ENCODE measurements at regions not wholly inside any gene's neighbourhood (a gene's known extent, or its start where the extent isn't known, plus 50 kb on each side); places are given as distances from the start of the nearest gene placed in this dataset.

DNA sequence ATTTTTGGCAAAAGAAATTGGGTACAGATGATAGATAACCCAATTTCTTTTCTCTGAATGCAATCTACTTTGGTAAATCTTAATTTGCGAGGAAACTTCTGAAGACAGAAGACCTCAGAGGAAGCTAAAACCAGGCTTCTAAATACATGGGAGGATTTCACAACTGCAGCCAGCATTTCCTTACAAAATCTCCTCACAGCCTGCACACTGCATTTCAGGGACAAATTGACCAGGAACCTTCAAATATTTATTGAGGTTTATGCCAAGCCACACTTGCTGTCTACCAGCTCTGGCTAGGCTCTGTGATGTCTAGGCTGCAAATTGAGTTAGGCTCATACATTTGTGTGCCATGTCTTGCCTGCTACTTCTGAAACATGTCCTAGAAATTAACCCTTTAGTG is 167.3 kb upstream of the CDH5 start:
- TF ChIP-seq NFYB (CRISPR knock-in tag; conservative IDR thresholded peaks at IDR 0.05; ENCODE audit: low read depth) (no peak), TCF7 (CRISPR knock-in tag; IDR thresholded peaks at IDR 0.05; ENCODE audit: low read depth) (no peak), USF1 (CRISPR knock-in tag; IDR thresholded peaks at IDR 0.05) (no peak), NR2C2 (CRISPR knock-in tag; IDR thresholded peaks at IDR 0.05) (no peak), ZNF121 (CRISPR knock-in tag; IDR thresholded peaks at IDR 0.05) (no peak), ZNF138 (CRISPR knock-in tag; conservative IDR thresholded peaks at IDR 0.05) (no peak)
- TF ChIP-seq, protein P1, sequence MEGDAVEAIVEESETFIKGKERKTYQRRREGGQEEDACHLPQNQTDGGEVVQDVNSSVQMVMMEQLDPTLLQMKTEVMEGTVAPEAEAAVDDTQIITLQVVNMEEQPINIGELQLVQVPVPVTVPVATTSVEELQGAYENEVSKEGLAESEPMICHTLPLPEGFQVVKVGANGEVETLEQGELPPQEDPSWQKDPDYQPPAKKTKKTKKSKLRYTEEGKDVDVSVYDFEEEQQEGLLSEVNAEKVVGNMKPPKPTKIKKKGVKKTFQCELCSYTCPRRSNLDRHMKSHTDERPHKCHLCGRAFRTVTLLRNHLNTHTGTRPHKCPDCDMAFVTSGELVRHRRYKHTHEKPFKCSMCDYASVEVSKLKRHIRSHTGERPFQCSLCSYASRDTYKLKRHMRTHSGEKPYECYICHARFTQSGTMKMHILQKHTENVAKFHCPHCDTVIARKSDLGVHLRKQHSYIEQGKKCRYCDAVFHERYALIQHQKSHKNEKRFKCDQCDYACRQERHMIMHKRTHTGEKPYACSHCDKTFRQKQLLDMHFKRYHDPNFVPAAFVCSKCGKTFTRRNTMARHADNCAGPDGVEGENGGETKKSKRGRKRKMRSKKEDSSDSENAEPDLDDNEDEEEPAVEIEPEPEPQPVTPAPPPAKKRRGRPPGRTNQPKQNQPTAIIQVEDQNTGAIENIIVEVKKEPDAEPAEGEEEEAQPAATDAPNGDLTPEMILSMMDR (IDR thresholded peaks at IDR 0.05) = no peak
- TF ChIP-seq, protein P2, sequence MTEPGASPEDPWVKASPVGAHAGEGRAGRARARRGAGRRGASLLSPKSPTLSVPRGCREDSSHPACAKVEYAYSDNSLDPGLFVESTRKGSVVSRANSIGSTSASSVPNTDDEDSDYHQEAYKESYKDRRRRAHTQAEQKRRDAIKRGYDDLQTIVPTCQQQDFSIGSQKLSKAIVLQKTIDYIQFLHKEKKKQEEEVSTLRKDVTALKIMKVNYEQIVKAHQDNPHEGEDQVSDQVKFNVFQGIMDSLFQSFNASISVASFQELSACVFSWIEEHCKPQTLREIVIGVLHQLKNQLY (CRISPR knock-in tag; IDR thresholded peaks at IDR 0.05) = no peak
- TF ChIP-seq, protein P3, sequence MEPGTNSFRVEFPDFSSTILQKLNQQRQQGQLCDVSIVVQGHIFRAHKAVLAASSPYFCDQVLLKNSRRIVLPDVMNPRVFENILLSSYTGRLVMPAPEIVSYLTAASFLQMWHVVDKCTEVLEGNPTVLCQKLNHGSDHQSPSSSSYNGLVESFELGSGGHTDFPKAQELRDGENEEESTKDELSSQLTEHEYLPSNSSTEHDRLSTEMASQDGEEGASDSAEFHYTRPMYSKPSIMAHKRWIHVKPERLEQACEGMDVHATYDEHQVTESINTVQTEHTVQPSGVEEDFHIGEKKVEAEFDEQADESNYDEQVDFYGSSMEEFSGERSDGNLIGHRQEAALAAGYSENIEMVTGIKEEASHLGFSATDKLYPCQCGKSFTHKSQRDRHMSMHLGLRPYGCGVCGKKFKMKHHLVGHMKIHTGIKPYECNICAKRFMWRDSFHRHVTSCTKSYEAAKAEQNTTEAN (CRISPR knock-in tag; IDR thresholded peaks at IDR 0.05) = no peak

Data from WTC11 (cell line).